ENCODE measurements at regions not wholly inside any gene's neighbourhood (a gene's known extent, or its start where the extent isn't known, plus 50 kb on each side); places are given as distances from the start of the nearest gene placed in this dataset.

DNA sequence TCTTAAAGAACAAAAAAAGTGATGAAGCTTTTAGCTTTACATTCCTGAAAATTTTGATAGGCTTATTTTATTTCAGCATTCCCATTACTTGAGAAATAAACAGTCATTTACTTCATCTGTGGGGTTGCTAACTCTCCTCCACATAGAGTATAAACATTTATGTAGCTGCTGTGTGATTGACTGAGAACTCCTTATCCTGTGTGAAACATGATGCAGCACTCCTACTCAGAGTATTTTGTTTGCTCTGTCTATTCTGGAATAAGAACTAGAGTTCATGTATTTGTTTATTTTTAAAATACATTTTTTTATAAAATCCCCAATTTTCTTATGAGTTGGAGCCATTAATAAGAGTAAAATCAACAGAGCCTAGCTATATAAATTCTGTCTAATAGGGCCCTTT, 318.7 kb upstream of the SPAG17 start:
- no peaks in the 10 kb centered on the region for H3K36me3 ChIP-seq
- H3K27me3 ChIP-seq: no peaks in the 10 kb centered on the region
- H3K9me3 ChIP-seq: no peaks in the 10 kb centered on the region
- TF ChIP-seq EP300 (IDR thresholded peaks at IDR 0.05) (no peak), POLR2A (IDR thresholded peaks at IDR 0.05) (no peak)
- TF ChIP-seq, protein P1, sequence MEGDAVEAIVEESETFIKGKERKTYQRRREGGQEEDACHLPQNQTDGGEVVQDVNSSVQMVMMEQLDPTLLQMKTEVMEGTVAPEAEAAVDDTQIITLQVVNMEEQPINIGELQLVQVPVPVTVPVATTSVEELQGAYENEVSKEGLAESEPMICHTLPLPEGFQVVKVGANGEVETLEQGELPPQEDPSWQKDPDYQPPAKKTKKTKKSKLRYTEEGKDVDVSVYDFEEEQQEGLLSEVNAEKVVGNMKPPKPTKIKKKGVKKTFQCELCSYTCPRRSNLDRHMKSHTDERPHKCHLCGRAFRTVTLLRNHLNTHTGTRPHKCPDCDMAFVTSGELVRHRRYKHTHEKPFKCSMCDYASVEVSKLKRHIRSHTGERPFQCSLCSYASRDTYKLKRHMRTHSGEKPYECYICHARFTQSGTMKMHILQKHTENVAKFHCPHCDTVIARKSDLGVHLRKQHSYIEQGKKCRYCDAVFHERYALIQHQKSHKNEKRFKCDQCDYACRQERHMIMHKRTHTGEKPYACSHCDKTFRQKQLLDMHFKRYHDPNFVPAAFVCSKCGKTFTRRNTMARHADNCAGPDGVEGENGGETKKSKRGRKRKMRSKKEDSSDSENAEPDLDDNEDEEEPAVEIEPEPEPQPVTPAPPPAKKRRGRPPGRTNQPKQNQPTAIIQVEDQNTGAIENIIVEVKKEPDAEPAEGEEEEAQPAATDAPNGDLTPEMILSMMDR (IDR thresholded peaks at IDR 0.05): no peak
- H3K4me3 ChIP-seq: no peak overlapping the region
- DNase-seq (ENCODE audit: low spot score in 2 of 2): no peak
- no peak overlapping the region for H3K27ac ChIP-seq
- peaks cover 0 to 8% (median 0%) of the 10 kb centered on the region in 4 donors for H3K4me1 ChIP-seq

DNA sequence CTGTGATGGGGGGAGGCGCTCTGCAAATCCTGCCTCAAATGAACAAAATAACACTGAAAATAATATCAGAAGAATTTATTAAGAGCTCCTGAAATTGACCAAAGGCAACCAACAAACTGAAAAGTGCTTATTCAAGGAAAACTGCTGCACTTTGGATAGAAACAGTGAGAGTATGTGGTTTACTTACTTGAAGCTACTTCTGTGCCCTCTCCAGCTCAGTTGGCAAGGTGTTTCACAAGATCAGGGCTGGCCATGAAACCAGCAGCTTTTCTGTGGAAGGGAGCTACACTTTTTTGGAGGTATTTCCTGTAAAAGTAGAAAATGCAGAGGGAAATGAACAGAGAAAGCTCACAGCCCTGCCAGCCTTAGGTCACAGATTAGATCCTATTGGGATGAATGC, 310.0 kb upstream of the SPAG17 start:
- WGBS, 2 donors: 90 to 100% methylated on average over 1 of the region's 1 CpG
- H3K9me3 ChIP-seq: no peaks in the 10 kb centered on the region
- TF ChIP-seq POLR2A (IDR thresholded peaks at IDR 0.05) (no peak), EP300 (IDR thresholded peaks at IDR 0.05) (no peak)
- H3K27me3 ChIP-seq: no peaks in the 10 kb centered on the region
- no peak overlapping the region for H3K4me3 ChIP-seq
- no peaks in the 10 kb centered on the region for H3K36me3 ChIP-seq
- no peak for DNase-seq (ENCODE audit: low spot score in 2 of 2)
- H3K4me1 ChIP-seq: no peaks in the 10 kb centered on the region
- H3K27ac ChIP-seq: no peak overlapping the region

DNA sequence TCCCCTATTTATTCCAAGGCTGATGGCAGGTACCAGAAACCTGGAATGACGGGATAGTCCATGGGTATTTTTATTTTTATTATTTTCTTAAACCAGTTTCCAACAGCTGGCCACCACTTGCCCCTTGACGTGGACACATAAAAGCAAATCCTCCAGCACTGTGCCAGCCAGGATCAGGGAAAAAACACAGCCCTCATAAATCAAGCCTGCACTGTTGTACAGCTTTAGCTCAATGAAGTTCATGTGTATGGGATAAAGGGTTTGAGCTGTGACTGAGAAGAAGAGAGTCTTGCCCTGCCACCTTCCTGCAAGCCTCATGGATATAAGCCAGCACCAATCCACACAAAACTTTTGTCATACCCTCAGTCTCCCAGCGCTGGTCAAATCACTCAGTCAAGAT, 303.8 kb upstream of the SPAG17 start:
- no peak for DNase-seq (ENCODE audit: low spot score in 2 of 2)
- 73 to 92% methylated on average over 3 of the region's 3 CpGs for WGBS, 2 donors

DNA sequence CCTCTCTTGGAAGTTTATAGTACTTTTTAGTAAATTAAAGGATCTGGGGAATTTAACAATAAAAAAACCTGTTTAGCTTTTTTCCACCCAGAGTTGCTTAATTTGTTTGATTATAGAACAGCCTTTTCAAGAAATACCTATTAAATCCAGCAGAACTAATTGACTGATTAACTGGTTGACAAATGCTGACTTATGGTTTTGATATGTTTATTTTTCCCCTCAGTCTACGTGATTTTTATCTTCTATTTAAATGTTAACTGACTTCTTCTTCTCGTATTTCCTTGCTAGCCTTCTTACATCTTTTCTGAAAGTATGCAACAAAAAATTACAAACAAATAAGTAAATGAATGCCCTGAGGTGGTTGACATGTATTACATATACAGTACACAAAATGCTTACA, 302.9 kb upstream of the SPAG17 start:
- no peaks in the 10 kb centered on the region for H3K36me3 ChIP-seq
- H3K4me1 ChIP-seq: no peaks in the 10 kb centered on the region
- TF ChIP-seq EP300 (IDR thresholded peaks at IDR 0.05): no peak
- no peaks in the 10 kb centered on the region for H3K27me3 ChIP-seq
- H3K4me3 ChIP-seq: no peak overlapping the region
- no peak overlapping the region for H3K27ac ChIP-seq
- no peak for DNase-seq (ENCODE audit: low spot score in 2 of 2)
- WGBS, 2 donors: 47 to 65% methylated on average over 2 of the region's 2 CpGs
- H3K9me3 ChIP-seq: no peaks in the 10 kb centered on the region

More for the DNA sequence above, 303.8 kb upstream of the SPAG17 start:
- no peak overlapping the region for H3K4me3 ChIP-seq
- TF ChIP-seq POLR2A (IDR thresholded peaks at IDR 0.05): no peak
- TF ChIP-seq, protein P1 (IDR thresholded peaks at IDR 0.05): no peak
- TF ChIP-seq EP300 (IDR thresholded peaks at IDR 0.05): no peak
- no peak overlapping the region for H3K27ac ChIP-seq
- no peaks in the 10 kb centered on the region for H3K4me1 ChIP-seq
- H3K9me3 ChIP-seq: no peaks in the 10 kb centered on the region
- H3K36me3 ChIP-seq: no peaks in the 10 kb centered on the region
- H3K27me3 ChIP-seq: no peaks in the 10 kb centered on the region

DNA sequence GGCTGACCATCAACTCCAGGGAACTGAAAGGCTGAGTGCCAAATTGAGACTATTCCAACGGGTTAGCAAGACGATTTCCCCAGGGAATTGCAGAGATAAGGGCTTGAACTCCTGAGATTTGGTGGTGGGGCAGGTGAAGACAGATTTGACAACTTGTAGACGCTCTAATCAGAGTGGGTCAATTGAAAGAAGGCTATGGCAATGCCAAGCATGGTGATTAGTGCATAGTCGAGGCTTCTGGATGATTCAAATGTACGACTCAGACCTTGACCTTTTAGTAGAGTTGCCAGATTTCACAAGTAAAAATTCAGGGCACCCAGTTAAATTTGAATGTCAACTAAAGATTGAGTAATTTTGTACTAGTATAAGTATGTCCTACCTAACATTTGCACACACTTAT, 302.1 kb upstream of the SPAG17 start:
- Histone ChIP-seq H3K27me3 (no peaks in the 10 kb centered on the region), H3K9me3 (no peaks in the 10 kb centered on the region), H3K36me3 (no peaks in the 10 kb centered on the region), H3K4me3 (no peak overlapping the region), H3K27ac (no peak overlapping the region), H3K4me1 (no peaks in the 10 kb centered on the region)
- TF ChIP-seq, protein P1 (IDR thresholded peaks at IDR 0.05): no peak
- TF ChIP-seq EP300 (IDR thresholded peaks at IDR 0.05): no peak
- no peak for TF ChIP-seq POLR2A (IDR thresholded peaks at IDR 0.05)
- 52 to 57% methylated on average over 5 of the region's 5 CpGs for WGBS, 2 donors
- DNase-seq (ENCODE audit: low spot score in 2 of 2): no peak

DNA sequence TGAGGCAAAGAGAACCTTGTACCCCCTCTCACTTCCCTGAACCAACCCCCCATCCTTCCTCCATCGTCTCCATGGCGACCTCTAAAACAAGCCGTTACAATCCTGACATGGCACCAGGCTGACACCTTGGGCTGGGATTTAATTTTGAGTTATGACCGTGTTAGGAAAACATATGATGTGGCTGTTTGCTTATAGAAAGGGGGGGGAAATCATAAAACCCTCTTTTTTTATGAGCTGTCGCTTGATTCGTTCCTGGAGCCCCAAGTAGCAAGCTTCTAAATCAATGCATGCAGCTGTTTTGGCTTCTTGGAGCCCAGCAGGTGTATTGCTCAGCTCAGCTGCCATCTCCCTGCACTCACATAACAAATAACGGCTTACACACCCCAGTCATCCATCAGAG, 301.2 kb upstream of the SPAG17 start:
- no peak for DNase-seq (ENCODE audit: low spot score in 2 of 2)
- TF ChIP-seq EP300 (IDR thresholded peaks at IDR 0.05) (no peak), POLR2A (IDR thresholded peaks at IDR 0.05) (no peak)
- TF ChIP-seq, protein P1 (IDR thresholded peaks at IDR 0.05): no peak
- Histone ChIP-seq H3K4me1 (no peaks in the 10 kb centered on the region), H3K27me3 (no peaks in the 10 kb centered on the region), H3K4me3 (no peak overlapping the region), H3K36me3 (no peaks in the 10 kb centered on the region), H3K27ac (no peak overlapping the region), H3K9me3 (no peaks in the 10 kb centered on the region)
- WGBS, 2 donors: 61 to 65% methylated on average over 7 of the region's 7 CpGs
